HL-60 (cell line): ENCODE measurements at regions not wholly inside any gene's neighbourhood (a gene's known extent, or its start where the extent isn't known, plus 50 kb on each side); places are given as distances from the start of the nearest gene placed in this dataset.

Experiments
- DNase-seq, 2 experiments: peaks; one replicate each; pipeline ENCODE4 v3.0.0-alpha.2; 2010 to 2020; ENCODE audit warnings: low read depth in 1 of 2, low spot score in 1 of 2
- H3K27ac ChIP-seq: fragments of 250-450 bp; sonication (Bioruptor Pico); replicated peaks from 2 replicates; pipeline ENCODE4 v1.5.1; 2020; ENCODE audit warnings: mild to moderate bottlenecking, moderate library complexity
- H3K27me3 ChIP-seq: fragments of 250-450 bp; sonication (Bioruptor Pico); 2 replicates; pipeline ENCODE4 v1.5.1; 2021; ENCODE audit warnings: mild to moderate bottlenecking, moderate library complexity; ENCODE audit not compliant: insufficient read depth, poor library complexity, severe bottlenecking
- H3K4me3 ChIP-seq: replicated peaks from 2 replicates; pipeline ENCODE4 v1.5.1; 2011; ENCODE audit warnings: mild to moderate bottlenecking, control low read depth, low read length; ENCODE audit not compliant: insufficient read depth
- CTCF ChIP-seq: IDR thresholded peaks from one replicate; pipeline ENCODE4 v1.5.1; 2011; ENCODE audit warnings: low read length, control low read depth, inconsistent platforms; ENCODE audit not compliant: insufficient read depth
- GABPA ChIP-seq: IDR thresholded peaks from 2 replicates; pipeline ENCODE4 v1.6.1; 2012; ENCODE audit warnings: low read depth
- POLR2AphosphoS5 ChIP-seq: IDR thresholded peaks from 2 replicates; pipeline ENCODE4 v1.6.1; 2012; ENCODE audit warnings: low read depth
- REST ChIP-seq: IDR thresholded peaks from 2 replicates; pipeline ENCODE4 v1.6.1; 2012; ENCODE audit warnings: low read depth; ENCODE audit not compliant: insufficient replicate concordance
- SPI1 ChIP-seq: IDR thresholded peaks from 2 replicates; pipeline ENCODE4 v1.6.1; 2012; ENCODE audit warnings: low read depth, mild to moderate bottlenecking, borderline replicate concordance

DNA sequence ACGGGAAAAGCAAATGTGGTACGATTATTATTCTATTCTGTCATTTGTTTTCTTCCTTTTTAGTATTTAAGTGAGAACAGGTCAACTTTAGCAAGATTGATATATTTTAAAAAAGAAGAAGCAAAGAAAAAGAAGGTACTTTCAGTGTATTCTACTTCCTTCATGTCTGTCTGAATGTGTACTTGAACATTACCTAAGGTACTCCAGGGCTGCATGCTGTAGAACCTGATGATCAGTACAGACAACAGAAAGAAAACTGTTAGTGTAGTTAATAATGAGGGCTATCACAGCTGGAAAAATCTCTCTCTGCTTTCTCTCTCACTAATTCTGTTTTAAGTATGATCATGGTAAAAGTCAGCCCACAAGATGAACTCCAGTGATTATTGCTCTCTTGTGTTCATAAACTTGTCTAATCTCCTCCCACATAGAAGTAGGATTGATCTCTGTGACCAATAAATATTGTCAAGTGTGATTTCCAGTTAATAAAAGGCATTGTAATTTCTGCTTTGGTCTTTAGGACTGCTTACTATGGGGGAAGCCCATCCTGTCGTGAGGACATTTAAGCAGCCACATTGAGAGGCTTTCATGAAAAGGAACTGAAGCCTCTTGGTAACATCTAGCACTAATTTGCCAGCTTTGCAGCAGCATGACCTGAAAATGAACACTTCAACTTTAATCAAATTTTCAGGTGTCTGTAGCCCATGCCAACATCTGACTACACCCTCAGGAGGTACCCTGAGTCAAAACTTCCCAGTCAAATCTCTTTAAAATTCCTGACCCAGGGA, 864.0 kb upstream of the ACO1 start:
- Histone ChIP-seq H3K27me3 (no peaks in the 10 kb centered on the region), H3K4me3 (no peak overlapping the region), H3K27ac (no peak overlapping the region)
- TF ChIP-seq SPI1 (no peak), CTCF (no peak), POLR2AphosphoS5 (no peak), REST (no peak), GABPA (no peak)
- no peak for DNase-seq

DNA sequence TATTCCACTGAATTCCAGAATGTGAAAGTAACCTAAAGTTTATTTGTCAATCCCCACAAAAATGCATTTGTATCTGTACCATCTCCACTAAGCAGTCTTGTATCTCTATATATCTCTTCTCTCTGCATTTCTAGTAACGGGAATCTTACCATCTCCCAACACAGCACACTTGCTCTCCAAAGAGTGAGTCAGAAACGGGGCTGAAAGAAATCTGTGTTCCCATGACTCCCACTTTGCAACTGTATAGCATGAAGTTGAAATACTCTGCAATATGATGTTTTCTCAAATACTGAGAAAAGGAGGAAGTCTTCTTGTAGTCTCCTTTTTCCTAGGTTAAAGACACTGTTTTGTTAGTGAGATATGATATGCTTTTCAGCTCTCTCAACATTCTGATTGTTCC, 848.8 kb upstream of the ACO1 start:
- TF ChIP-seq CTCF (no peak), REST (no peak), SPI1 (no peak), POLR2AphosphoS5 (no peak), GABPA (no peak)
- Histone ChIP-seq H3K27me3 (no peaks in the 10 kb centered on the region), H3K27ac (no peak overlapping the region), H3K4me3 (no peak overlapping the region)
- DNase-seq = no peak

GRCh38 chr9:31536471-31536870, 848.0 kb upstream of the ACO1 start:
- TF ChIP-seq REST (no peak), POLR2AphosphoS5 (no peak), GABPA (no peak), SPI1 (no peak), CTCF (no peak)
- no peak for DNase-seq
- Histone ChIP-seq H3K4me3 (no peak overlapping the region), H3K27ac (no peak overlapping the region), H3K27me3 (no peaks in the 10 kb centered on the region)
